GM19043 (cell line): ENCODE measurements at regions not wholly inside any gene's neighbourhood (a gene's known extent, or its start where the extent isn't known, plus 50 kb on each side); places are given as distances from the start of the nearest gene placed in this dataset.

Source experiments
- ATAC-seq: cut with Tn5 transposase; IDR thresholded peaks from one replicate; pipeline ENCODE4 v1.9.1; 2021; ENCODE audit warnings: low read depth; ENCODE audit not compliant: unreplicated experiment

GRCh38 chr16:86791287-86792035, 213.1 kb downstream of the FOXL1 start:
- ATAC-seq: no peak

GRCh38 chr16:86794216-86794864, 216.0 kb downstream of the FOXL1 start:
- ATAC-seq: no peak

- no peak for ATAC-seq
Observed at GRCh38 chr16:86797700-86798099, 219.4 kb downstream of the FOXL1 start.

GRCh38 chr16:86798247-86799041, 220.1 kb downstream of the FOXL1 start:
- no peak for ATAC-seq

- ATAC-seq: no peak
Observed at GRCh38 chr16:86799367-86799766, 221.0 kb downstream of the FOXL1 start.

- ATAC-seq: no peak
Observed at GRCh38 chr16:86800894-86801293, 222.5 kb downstream of the FOXL1 start.

- no peak for ATAC-seq
Observed at GRCh38 chr16:86802013-86802412, 223.7 kb downstream of the FOXL1 start.

- no peak for ATAC-seq
Observed at GRCh38 chr16:86805188-86805587, 226.8 kb downstream of the FOXL1 start.

- ATAC-seq: no peak
Observed at GRCh38 chr16:86806181-86806837, 228.0 kb downstream of the FOXL1 start.

GRCh38 chr16:86806838-86807351, 228.5 kb downstream of the FOXL1 start:
- no peak for ATAC-seq

GRCh38 chr16:86808863-86809444, 230.6 kb downstream of the FOXL1 start:
- no peak for ATAC-seq

- no peak for ATAC-seq
Observed at GRCh38 chr16:86809458-86809955, 231.2 kb downstream of the FOXL1 start.

GRCh38 chr16:86810062-86810461, 231.7 kb downstream of the FOXL1 start:
- no peak for ATAC-seq

- ATAC-seq: no peak
Observed at GRCh38 chr16:86812363-86812970, 234.1 kb downstream of the FOXL1 start.

GRCh38 chr16:86814256-86814655, 235.9 kb downstream of the FOXL1 start:
- no peak for ATAC-seq

- ATAC-seq: no peak
Observed at GRCh38 chr16:86816930-86817625, 238.7 kb downstream of the FOXL1 start.

GRCh38 chr16:86818671-86819532, 240.6 kb downstream of the FOXL1 start:
- ATAC-seq: no peak

- no peak for ATAC-seq
Observed at GRCh38 chr16:86819533-86819892, 241.2 kb downstream of the FOXL1 start.
